ENCODE measurements at regions not wholly inside any gene's neighbourhood (a gene's known extent, or its start where the extent isn't known, plus 50 kb on each side); places are given as distances from the start of the nearest gene placed in this dataset.

- TF ChIP-seq POLR2A (IDR thresholded peaks at IDR 0.05) = no peak
- TF ChIP-seq POLR2AphosphoS5 (IDR thresholded peaks at IDR 0.05) = no peak
- no peak for TF ChIP-seq CTCF (IDR thresholded peaks at IDR 0.05)
- no peak for TF ChIP-seq EP300 (IDR thresholded peaks at IDR 0.05; ENCODE audit: low read depth)
Measured at GRCh38 chr10:113434315-113434714, 118.5 kb upstream of the HABP2 start.
